Activated T-cell treated with anti-CD3 and anti-CD28 coated beads, Interleukin-2, amount 50 U/mL, for 72 hours (primary cell): ENCODE measurements at regions not wholly inside any gene's neighbourhood (a gene's known extent, or its start where the extent isn't known, plus 50 kb on each side); places are given as distances from the start of the nearest gene placed in this dataset.
"Not testable (repeated sequence)": the region's sequence is repeated elsewhere in the genome, so short reads cannot be mapped to it uniquely, and the experiment has no call there.

Experiments used
- ATAC-seq, 2 donors: fragments of 150-1000 bp; cut with Tn5 transposase; replicated peaks in 1 of 2; 2 replicates each; pipeline ENCODE4 v1.10.0; 2021; ENCODE audit warnings: moderate library complexity in 2 of 2, mild to moderate bottlenecking in 1 of 2
- DNase-seq, 2 donors: peaks; one replicate each; pipeline ENCODE4 v3.0.0; 2021 to 2022; ENCODE audit warnings: mixed read lengths in 1 of 2
- H3K27ac Mint-ChIP-seq: one replicate; pipeline ENCODE4 v1.8.0; 2022; ENCODE audit warnings: mild to moderate bottlenecking, moderate library complexity, mixed read lengths
- H3K27me3 Mint-ChIP-seq: one replicate; pipeline ENCODE4 v1.8.0; 2022; ENCODE audit warnings: low read depth, mixed read lengths
- H3K36me3 Mint-ChIP-seq, 2 donors: one replicate each; pipeline ENCODE4 v1.8.0; 2022; ENCODE audit warnings: mixed read lengths in 2 of 2, mild to moderate bottlenecking in 1 of 2; ENCODE audit not compliant: insufficient read depth in 2 of 2
- H3K4me1 Mint-ChIP-seq: one replicate; pipeline ENCODE4 v1.8.0; 2022; ENCODE audit warnings: low read depth, mixed read lengths
- H3K4me3 Mint-ChIP-seq, 2 donors: one replicate each; pipeline ENCODE4 v1.8.0; 2022; ENCODE audit warnings: mild to moderate bottlenecking in 2 of 2, mixed read lengths in 2 of 2, moderate library complexity in 2 of 2
- H3K9me3 Mint-ChIP-seq, 2 donors: one replicate each; pipeline ENCODE4 v1.8.0; 2022; ENCODE audit warnings: mixed read lengths in 2 of 2

DNA sequence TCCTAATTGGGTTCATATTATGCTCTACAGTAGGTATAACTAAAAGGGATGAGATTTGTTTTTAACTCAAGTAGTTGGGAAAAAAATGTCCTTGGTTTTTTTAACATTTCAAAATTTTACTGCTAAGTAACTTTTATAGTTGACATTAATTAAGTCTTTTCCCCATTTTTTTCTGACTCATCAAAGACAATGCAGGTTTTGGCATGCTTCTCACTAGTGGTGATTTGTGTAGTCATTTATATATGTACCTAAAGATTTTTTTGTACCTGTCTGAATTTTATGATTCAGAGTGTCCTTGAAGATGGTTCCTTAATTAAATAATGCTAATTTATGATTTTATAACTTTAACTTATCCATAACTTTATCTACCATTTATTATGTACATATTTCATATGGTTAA, 882.3 kb upstream of the TMEFF2 start:
- H3K27ac Mint-ChIP-seq: no peak overlapping the region
- no peaks in the 10 kb centered on the region for H3K27me3 Mint-ChIP-seq
- peaks cover 1 to 3% of the 10 kb centered on the region in 2 donors for H3K9me3 Mint-ChIP-seq
- ATAC-seq (no peak), DNase-seq (no peak)
- H3K36me3 Mint-ChIP-seq: no peaks in the 10 kb centered on the region
- no peaks in the 10 kb centered on the region for H3K4me1 Mint-ChIP-seq
- no peak overlapping the region for H3K4me3 Mint-ChIP-seq

DNA sequence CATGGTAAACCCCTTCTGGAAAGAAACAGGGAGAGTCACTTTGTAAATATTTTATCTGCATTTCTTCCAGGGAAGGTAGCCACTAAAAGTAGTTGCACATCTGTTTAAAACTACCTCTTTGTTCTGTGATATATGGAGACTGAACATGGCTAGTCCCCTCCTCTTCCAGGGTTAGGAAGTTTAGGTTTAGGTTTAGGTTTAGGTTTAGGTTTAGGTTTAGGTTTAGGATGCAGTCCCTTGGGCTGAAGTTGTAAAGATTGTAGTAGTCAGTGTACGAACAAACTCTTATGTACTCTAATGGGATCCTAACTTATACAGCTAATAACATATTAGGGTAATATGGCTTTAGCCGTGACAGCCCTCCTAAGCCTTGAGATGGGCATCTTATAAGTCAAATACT, 880.2 kb upstream of the TMEFF2 start:
- H3K36me3 Mint-ChIP-seq: no peaks in the 10 kb centered on the region
- H3K4me1 Mint-ChIP-seq: no peaks in the 10 kb centered on the region
- peaks cover 3% of the 10 kb centered on the region in 2 donors for H3K9me3 Mint-ChIP-seq
- H3K4me3 Mint-ChIP-seq: no peak overlapping the region
- H3K27ac Mint-ChIP-seq: no peak overlapping the region
- DNase-seq (no peak), ATAC-seq (no peak)
- H3K27me3 Mint-ChIP-seq: no peaks in the 10 kb centered on the region

DNA sequence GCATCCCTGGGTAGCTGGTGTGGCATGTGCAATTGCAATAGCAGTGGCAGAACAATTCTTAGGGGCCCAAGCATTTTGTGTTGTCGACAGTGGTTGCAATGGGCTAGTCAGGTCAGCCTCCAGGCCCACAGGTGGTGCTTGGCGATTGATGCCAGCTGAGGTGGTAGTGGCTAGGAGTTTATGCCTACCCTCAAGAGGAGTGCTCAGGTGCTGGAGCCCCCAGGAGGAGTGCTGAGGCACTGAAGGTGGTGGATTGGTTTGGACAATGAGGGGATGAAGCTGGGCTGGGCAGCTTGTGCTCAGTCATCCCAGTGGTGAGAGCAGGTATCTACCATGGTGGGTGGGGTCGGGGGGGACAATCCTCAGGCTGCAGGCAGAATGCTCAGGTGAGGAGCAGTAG, 877.9 kb upstream of the TMEFF2 start:
- Mint-ChIP-seq H3K27me3 (no peaks in the 10 kb centered on the region), H3K4me1 (no peaks in the 10 kb centered on the region), H3K27ac (no peak overlapping the region), H3K9me3 (peaks cover 3% of the 10 kb centered on the region in 2 donors), H3K36me3 (no peaks in the 10 kb centered on the region), H3K4me3 (no peak overlapping the region)
- no peak for DNase-seq
- no peak for ATAC-seq

DNA sequence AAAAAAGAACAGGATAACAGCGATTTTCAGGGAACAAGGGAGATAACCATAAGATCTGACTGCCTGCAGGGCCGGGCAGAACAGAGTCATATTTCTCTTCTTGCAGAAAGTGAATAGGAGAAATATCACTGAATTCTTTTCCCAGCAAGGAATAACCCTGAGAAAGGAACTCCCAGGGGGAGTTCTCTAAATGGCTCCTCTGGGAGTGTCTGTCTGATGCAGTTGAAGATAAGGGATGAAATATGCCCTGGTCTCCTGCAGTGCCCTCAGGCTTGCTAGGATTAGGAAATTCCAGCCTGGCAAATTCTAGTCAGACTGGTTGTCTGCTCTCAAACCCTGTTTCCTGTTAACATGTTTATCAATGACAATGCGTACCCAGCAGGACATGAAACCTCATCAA, 830.8 kb upstream of the TMEFF2 start:
- H3K27me3 Mint-ChIP-seq, H3K27ac Mint-ChIP-seq, H3K4me1 Mint-ChIP-seq, H3K9me3 Mint-ChIP-seq, H3K36me3 Mint-ChIP-seq, H3K4me3 Mint-ChIP-seq, ATAC-seq, DNase-seq: not testable (repeated sequence)

DNA sequence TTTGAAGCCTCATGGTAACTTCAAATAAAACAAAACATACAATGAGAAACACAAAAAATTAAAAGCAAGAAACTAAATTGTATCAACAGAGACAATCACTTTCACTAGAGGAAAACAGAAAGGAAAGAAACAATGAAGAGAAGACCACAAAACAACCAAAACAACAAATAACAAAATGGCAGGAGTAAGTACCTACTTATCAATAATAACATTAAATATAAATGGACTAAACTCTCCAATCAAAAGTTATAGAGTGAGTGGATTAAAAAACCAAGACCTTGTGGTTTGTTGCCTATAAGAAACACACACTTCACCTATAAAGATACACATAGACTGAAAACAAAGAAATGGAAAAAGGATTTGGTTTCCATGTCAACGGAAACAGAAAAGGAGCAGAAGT, 830.1 kb upstream of the TMEFF2 start:
- no peak for ATAC-seq
- Mint-ChIP-seq H3K4me1 (no peaks in the 10 kb centered on the region), H3K9me3 (peaks cover 5 to 6% of the 10 kb centered on the region in 2 donors), H3K36me3 (no peaks in the 10 kb centered on the region), H3K27ac (no peak overlapping the region), H3K27me3 (no peaks in the 10 kb centered on the region), H3K4me3 (no peak overlapping the region)
- no peak for DNase-seq

DNA sequence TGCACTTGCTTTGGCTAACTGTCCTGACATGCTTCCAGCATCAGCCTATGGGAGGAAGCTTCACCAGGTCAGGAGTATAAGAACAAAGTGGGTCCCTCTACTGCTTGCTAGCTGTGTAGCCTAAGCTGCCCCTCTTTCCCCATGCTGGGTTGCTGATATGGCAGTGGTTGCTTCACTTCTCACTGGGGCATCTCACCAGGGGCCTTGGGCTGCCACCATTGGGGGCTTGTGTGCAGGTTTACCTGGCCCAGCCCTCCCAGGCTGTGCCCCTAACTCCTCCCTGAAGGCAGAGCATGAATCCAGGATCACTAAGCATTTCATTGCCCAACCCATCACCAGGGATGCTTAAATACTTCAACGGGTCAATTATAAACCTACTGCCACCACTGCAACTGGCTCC, 817.1 kb upstream of the TMEFF2 start:
- no peak for ATAC-seq
- Mint-ChIP-seq H3K27me3 (no peaks in the 10 kb centered on the region), H3K27ac (no peak overlapping the region)

DNA sequence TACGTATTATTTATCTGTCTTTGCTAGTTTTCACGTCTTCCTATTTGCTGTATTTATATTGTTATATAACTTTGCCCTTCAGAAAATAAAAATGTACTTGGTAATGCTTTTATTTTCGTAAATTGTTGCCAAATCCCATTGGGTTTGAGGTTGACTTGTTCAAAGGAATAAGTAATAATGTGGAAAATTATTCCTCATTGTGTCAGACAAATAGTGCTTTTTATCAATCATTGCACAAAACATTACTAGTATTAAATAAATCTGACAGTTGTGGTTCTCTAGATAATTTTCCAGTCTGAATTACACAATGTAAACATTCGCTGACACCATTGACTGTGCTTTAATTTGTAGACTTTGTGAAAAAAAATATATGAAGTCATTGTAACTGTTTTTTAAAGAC, 798.3 kb upstream of the TMEFF2 start:
- H3K27me3 Mint-ChIP-seq: no peaks in the 10 kb centered on the region
- ATAC-seq (no peak), DNase-seq (no peak)
- H3K36me3 Mint-ChIP-seq: peaks cover 0 to 4% of the 10 kb centered on the region in 2 donors
- no peaks in the 10 kb centered on the region for H3K4me1 Mint-ChIP-seq
- no peak overlapping the region for H3K4me3 Mint-ChIP-seq
- H3K9me3 Mint-ChIP-seq: peaks cover 3 to 5% of the 10 kb centered on the region in 2 donors
- no peak overlapping the region for H3K27ac Mint-ChIP-seq

More for the DNA sequence above, 817.1 kb upstream of the TMEFF2 start:
- no peak for DNase-seq
- H3K4me1 Mint-ChIP-seq: no peaks in the 10 kb centered on the region
- no peak overlapping the region for H3K4me3 Mint-ChIP-seq
- peaks cover 0 to 1% of the 10 kb centered on the region in 2 donors for H3K36me3 Mint-ChIP-seq
- H3K9me3 Mint-ChIP-seq: peaks cover 2 to 4% of the 10 kb centered on the region in 2 donors

DNA sequence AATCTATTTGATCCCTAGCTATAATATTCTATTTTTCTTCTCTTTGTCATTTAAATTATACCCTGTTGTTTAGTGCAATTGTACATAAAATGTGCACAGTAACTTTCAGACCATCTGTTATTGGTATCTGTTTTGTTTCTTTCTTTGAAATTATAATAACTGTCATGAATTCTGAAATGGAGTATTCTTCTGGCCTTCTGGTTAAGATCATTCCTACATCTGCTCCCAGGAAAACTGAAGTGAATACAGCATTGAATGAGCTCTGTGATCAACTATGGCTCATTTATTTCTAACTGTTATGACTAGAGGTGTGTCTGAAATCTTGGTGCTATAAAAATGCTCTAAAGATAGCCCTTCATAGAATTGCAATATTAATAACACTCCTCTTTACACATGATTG, 788.4 kb upstream of the TMEFF2 start:
- no peaks in the 10 kb centered on the region for H3K36me3 Mint-ChIP-seq
- no peak overlapping the region for H3K27ac Mint-ChIP-seq
- ATAC-seq (no peak), DNase-seq (no peak)
- no peaks in the 10 kb centered on the region for H3K27me3 Mint-ChIP-seq
- H3K4me1 Mint-ChIP-seq: no peaks in the 10 kb centered on the region
- H3K4me3 Mint-ChIP-seq: no peak overlapping the region
- no peaks in the 10 kb centered on the region for H3K9me3 Mint-ChIP-seq

DNA sequence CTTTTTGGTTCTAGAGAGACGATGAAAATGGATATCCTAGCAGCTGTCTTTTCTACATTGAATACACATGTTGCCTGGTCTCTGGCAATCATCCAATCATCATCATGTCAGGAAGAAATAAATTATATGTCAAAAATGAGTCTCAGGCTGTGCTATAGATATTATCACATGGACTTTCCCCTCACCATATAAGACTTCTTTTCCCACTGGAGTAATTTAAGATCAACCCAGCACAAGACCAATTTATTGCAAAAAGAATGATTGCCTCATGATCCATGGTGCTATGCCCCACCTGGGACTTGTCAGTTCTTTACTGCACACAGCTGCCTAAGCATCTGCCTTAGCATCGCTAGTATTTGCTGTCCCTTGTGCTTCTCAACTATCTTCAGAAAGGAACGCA, 783.7 kb upstream of the TMEFF2 start:
- no peaks in the 10 kb centered on the region for H3K9me3 Mint-ChIP-seq
- H3K4me1 Mint-ChIP-seq: no peaks in the 10 kb centered on the region
- H3K36me3 Mint-ChIP-seq: no peaks in the 10 kb centered on the region
- no peak overlapping the region for H3K4me3 Mint-ChIP-seq
- H3K27me3 Mint-ChIP-seq: no peaks in the 10 kb centered on the region
- DNase-seq: no peak
- H3K27ac Mint-ChIP-seq: no peak overlapping the region
- no peak for ATAC-seq

DNA sequence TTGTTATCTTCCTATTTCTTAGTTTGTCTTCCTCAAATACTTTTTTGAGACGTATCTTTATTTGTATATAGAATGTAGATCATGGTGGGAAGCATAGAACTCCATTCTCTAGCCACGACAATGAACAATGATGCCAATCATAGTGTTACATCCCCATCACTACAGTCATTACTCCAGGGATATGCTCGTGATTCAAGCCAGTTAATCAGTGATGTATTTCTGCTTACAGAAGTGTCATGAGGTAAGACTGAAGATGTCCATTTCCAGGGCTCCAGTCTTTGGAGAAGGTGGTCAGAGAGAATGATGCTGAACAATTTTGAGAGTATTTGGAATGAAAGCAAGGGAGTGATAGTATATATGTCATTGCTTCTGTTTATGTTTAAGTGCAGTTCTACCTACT, 777.2 kb upstream of the TMEFF2 start:
- Mint-ChIP-seq H3K27ac (no peak overlapping the region), H3K27me3 (no peaks in the 10 kb centered on the region)
- no peak for ATAC-seq

DNA sequence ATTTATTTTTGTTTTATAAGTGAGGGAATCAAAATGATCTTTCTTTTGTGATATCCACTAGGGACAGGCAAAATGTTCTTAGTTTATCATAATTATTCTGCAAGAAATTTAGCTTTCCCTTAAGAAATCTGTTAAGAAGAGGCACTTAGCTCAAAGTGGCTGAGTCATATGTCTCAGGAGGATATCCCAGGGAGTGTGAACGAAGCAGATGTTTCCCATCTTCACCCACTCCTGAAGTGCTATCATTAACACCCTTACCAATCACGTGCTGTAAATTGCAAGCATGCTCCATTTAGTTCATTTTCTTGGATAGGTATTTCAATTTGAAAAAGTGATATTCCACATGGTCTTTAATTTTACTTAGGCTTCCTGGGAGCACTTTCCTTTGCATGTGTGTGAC, 774.3 kb upstream of the TMEFF2 start:
- no peaks in the 10 kb centered on the region for H3K36me3 Mint-ChIP-seq
- no peaks in the 10 kb centered on the region for H3K27me3 Mint-ChIP-seq
- no peak for ATAC-seq
- peaks cover 0 to 2% of the 10 kb centered on the region in 2 donors for H3K9me3 Mint-ChIP-seq
- H3K27ac Mint-ChIP-seq: no peak overlapping the region
- no peak for DNase-seq
- H3K4me1 Mint-ChIP-seq: no peaks in the 10 kb centered on the region
- H3K4me3 Mint-ChIP-seq: no peak overlapping the region

More for the DNA sequence above, 777.2 kb upstream of the TMEFF2 start:
- Mint-ChIP-seq H3K4me3 (no peak overlapping the region), H3K4me1 (no peaks in the 10 kb centered on the region), H3K36me3 (no peaks in the 10 kb centered on the region), H3K9me3 (peaks cover 0 to 2% of the 10 kb centered on the region in 2 donors)
- DNase-seq: no peak

DNA sequence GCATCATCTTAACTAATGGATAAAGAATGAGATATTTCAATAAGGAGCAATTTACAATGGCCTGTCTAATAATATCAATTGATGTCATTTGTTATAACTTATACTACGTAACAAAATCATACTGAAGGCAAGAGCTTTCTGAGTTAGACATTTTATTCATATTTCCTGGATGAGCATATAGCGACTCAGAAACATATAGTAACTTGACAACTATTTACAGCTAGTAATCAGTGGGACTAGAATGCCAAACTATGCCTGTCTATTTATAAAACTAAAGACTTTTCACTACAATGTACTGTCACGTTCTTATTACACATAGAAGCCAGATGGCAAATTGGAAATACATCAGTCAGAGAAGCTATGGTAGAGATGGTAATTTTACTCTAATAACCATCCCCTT, 766.2 kb upstream of the TMEFF2 start:
- Mint-ChIP-seq H3K9me3 (peaks cover 0 to 1% of the 10 kb centered on the region in 2 donors), H3K4me1 (no peaks in the 10 kb centered on the region), H3K4me3 (no peak overlapping the region), H3K36me3 (no peaks in the 10 kb centered on the region), H3K27ac (no peak overlapping the region), H3K27me3 (no peaks in the 10 kb centered on the region)
- no peak for ATAC-seq
- no peak for DNase-seq

DNA sequence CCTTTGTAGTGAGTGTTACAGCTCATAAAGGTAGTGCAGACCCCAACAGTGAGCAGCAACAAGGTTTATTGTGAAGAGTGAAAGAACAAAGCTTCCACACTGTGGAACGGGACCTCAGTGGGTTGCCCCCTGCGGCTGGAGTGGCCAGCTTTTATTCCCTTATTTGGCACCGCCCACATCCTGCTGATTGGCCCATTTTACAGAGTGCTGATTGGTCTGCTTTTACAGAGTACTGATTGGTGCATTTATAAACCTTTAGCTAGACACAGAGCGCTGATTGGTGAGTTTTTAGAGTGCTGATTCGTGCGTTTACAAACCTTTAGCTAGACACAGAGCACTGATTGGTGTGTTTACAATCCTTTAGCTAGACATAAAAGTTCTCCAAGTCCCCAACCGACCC, 763.9 kb upstream of the TMEFF2 start:
- not testable (repeated sequence) for DNase-seq, H3K4me1 Mint-ChIP-seq, ATAC-seq, H3K4me3 Mint-ChIP-seq, H3K9me3 Mint-ChIP-seq, H3K27ac Mint-ChIP-seq, H3K27me3 Mint-ChIP-seq, H3K36me3 Mint-ChIP-seq

DNA sequence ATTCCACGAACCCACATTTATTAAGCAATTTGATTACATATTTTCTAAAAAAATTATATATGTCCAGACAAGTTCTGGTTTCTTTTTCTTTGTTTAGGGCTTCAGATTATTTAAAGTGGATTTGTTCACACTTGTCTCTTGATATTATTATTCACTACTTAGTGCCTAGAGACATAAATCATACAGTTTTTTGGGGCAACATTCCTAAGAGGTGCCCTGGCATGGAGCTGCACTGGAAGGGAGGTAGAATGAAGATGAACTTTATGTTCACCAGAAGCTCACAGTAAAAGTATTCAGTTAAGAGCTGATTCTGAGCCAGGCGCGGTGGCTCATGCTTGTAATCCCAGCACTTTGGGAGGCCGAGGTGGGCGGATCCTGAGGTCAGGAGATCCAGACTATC, 762.7 kb upstream of the TMEFF2 start:
- Mint-ChIP-seq H3K4me1 (no peaks in the 10 kb centered on the region), H3K27me3 (no peaks in the 10 kb centered on the region), H3K9me3 (peaks cover 1 to 2% of the 10 kb centered on the region in 2 donors), H3K27ac (no peak overlapping the region), H3K4me3 (no peak overlapping the region), H3K36me3 (no peaks in the 10 kb centered on the region)
- ATAC-seq (no peak), DNase-seq (no peak)
